Naive B cell (primary cell): ENCODE measurements at regions not wholly inside any gene's neighbourhood (a gene's known extent, or its start where the extent isn't known, plus 50 kb on each side); places are given as distances from the start of the nearest gene placed in this dataset.

Experiments used
- ATAC-seq, 2 donors: fragments of 150-1000 bp; cut with Tn5 transposase; 2 replicates each; pipeline ENCODE4 v1.10.0; 2021; ENCODE audit warnings: low read depth in 2 of 2, mild to moderate bottlenecking in 2 of 2, moderate library complexity in 2 of 2
- DNase-seq: peaks from one replicate; pipeline ENCODE4 v3.0.0; 2022
- H3K27ac Mint-ChIP-seq, 6 donors: one replicate each; pipeline ENCODE4 v1.8.0; 2020 to 2022; ENCODE audit warnings: mild to moderate bottlenecking in 6 of 6, mixed read lengths in 6 of 6, moderate library complexity in 5 of 6, inconsistent platforms in 2 of 6
- H3K27me3 Mint-ChIP-seq, 3 donors: one replicate each; pipeline ENCODE4 v1.8.0; 2021 to 2022; ENCODE audit warnings: mixed read lengths in 3 of 3, mild to moderate bottlenecking in 1 of 3
- H3K36me3 Mint-ChIP-seq, 2 donors: one replicate each; pipeline ENCODE4 v1.8.0; 2020 to 2022; ENCODE audit warnings: mixed read lengths in 2 of 2, inconsistent platforms in 1 of 2, mild to moderate bottlenecking in 1 of 2
- H3K4me1 Mint-ChIP-seq, 3 donors: one replicate each; pipeline ENCODE4 v1.8.0; 2020 to 2022; ENCODE audit warnings: mixed read lengths in 3 of 3, inconsistent platforms in 1 of 3, mild to moderate bottlenecking in 1 of 3, moderate library complexity in 1 of 3
- H3K4me3 Mint-ChIP-seq, 8 donors: one replicate each; pipeline ENCODE4 v1.8.0; 2020 to 2022; ENCODE audit warnings: mild to moderate bottlenecking in 8 of 8, mixed read lengths in 8 of 8, moderate library complexity in 8 of 8, inconsistent platforms in 2 of 8
- H3K9me3 Mint-ChIP-seq, 7 donors: one replicate each; pipeline ENCODE4 v1.8.0; 2020 to 2022; ENCODE audit warnings: mixed read lengths in 7 of 7, mild to moderate bottlenecking in 5 of 7, inconsistent platforms in 2 of 7, moderate library complexity in 1 of 7

- no peak for ATAC-seq
- Mint-ChIP-seq H3K9me3 (peaks cover 4 to 22% (median 6%) of the 10 kb centered on the region in 7 donors), H3K4me1 (no peaks in the 10 kb centered on the region), H3K4me3 (peak overlapping the region in 1 of 8 donors; percentile 8), H3K27ac (peak overlapping the region in 1 of 6 donors; percentile 64), H3K36me3 (peaks cover 0 to 9% of the 10 kb centered on the region in 2 donors), H3K27me3 (peaks cover 12 to 28% (median 24%) of the 10 kb centered on the region in 3 donors)
- DNase-seq, result no peak
These were observed 190.1 kb downstream of the UACA start for GRCh38 chr15:70573121-70573850.

DNA sequence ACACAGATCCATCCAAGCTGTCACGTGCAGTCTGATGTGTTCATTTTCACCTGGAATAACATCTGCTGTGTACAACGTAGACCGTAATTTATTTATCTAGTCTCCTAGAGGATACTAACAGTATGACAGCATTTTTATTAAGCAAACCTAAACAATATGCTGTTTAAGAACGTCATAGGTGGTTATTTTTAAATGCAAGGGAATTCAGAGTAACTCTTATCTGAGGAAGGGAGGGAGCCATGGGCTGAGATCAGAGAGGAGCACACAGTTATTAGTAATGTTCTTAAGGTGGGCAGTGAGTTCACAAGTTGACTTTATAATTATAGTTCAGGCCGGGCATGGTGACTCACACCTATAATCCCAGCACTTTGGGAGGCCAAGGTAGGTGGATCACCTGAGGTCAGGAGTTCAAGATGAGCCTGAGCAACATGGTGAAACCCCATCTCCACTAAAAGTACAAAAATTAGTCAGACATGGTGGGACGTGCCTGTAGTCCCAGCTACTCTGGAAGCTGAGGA, 193.6 kb downstream of the UACA start:
- H3K4me3 Mint-ChIP-seq, result no peak overlapping the region
- DNase-seq, result no peak
- H3K36me3 Mint-ChIP-seq, result peaks cover 0 to 9% of the 10 kb centered on the region in 2 donors
- H3K27ac Mint-ChIP-seq, result no peak overlapping the region
- H3K9me3 Mint-ChIP-seq, result peaks cover 4 to 16% (median 6%) of the 10 kb centered on the region in 7 donors
- no peaks in the 10 kb centered on the region for H3K4me1 Mint-ChIP-seq
- ATAC-seq, result no peak
- H3K27me3 Mint-ChIP-seq, result peaks cover 18 to 26% (median 21%) of the 10 kb centered on the region in 3 donors

DNA sequence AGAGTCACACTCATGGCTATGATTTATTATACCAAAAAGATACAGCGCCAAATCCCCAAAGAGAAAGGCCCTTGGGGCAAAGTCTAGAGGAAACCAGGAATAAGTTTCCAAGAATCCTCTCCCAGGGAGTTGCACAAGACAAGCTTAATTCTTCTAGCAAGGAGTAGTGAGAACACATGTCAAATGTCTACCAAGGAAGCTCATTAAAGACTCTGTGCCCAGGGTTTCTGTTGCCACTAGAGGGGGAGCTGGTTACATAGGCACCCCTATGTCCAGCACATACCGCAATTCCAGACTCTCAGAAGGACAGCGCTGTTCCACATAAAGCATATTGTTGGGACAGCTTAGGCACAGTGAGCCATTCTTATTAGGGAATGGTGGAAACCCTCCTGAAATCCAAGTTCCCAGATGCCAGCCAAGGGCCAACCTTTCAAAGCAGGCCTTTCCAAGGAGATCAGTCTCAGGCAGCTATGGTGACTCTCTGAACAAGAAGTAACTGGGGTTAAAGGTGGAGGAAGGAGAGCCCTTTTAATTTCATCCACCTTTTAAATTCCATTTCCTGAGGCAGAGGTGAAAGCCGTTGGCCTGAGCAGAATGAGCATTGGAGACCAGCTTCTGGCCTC, 194.2 kb downstream of the UACA start:
- ATAC-seq, result no peak
- H3K9me3 Mint-ChIP-seq, result peaks cover 2 to 10% (median 3%) of the 10 kb centered on the region in 7 donors
- peaks cover 0 to 4% of the 10 kb centered on the region in 2 donors for H3K36me3 Mint-ChIP-seq
- no peak overlapping the region for H3K4me3 Mint-ChIP-seq
- H3K4me1 Mint-ChIP-seq, result no peaks in the 10 kb centered on the region
- peaks cover 17 to 24% (median 22%) of the 10 kb centered on the region in 3 donors for H3K27me3 Mint-ChIP-seq
- no peak overlapping the region for H3K27ac Mint-ChIP-seq
- no peak for DNase-seq

DNA sequence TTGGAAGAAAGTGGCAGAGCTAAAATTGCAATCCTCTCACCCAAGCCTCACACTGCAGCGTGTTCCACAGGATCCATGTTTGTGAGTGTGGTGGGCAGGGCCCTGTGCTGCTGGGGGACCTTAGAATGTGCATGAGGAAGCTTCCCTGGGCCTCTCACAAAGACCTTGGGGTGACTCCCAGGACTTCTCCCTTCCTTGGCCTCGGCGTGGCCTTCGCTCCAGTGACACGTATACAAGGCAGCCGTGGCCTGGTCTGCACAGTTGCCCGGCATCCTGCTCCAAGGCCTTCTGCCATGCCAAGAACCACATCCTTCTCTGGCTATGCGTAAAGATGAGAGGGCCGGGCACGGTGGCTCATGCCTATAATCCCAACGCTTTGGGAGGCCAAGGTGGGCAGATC, 196.4 kb downstream of the UACA start:
- no peak overlapping the region for H3K27ac Mint-ChIP-seq
- peaks cover 19 to 26% (median 24%) of the 10 kb centered on the region in 3 donors for H3K27me3 Mint-ChIP-seq
- no peaks in the 10 kb centered on the region for H3K36me3 Mint-ChIP-seq
- ATAC-seq (no peak), DNase-seq (no peak)
- no peaks in the 10 kb centered on the region for H3K9me3 Mint-ChIP-seq
- no peak overlapping the region for H3K4me3 Mint-ChIP-seq
- H3K4me1 Mint-ChIP-seq, result peaks cover 0 to under 1% (median 0%) of the 10 kb centered on the region in 3 donors

- DNase-seq (no peak), ATAC-seq (no peak)
- no peak overlapping the region for H3K4me3 Mint-ChIP-seq
- no peaks in the 10 kb centered on the region for H3K9me3 Mint-ChIP-seq
- H3K4me1 Mint-ChIP-seq, result peaks cover 0 to 3% (median 0%) of the 10 kb centered on the region in 3 donors
- H3K36me3 Mint-ChIP-seq, result no peaks in the 10 kb centered on the region
- H3K27me3 Mint-ChIP-seq, result peaks cover 26 to 32% (median 28%) of the 10 kb centered on the region in 3 donors
- H3K27ac Mint-ChIP-seq, result peak overlapping the region in 1 of 6 donors; percentile 33
These were observed 197.1 kb downstream of the UACA start for GRCh38 chr15:70566047-70566835.

GRCh38 chr15:70563561-70564095, 199.7 kb downstream of the UACA start:
- DNase-seq (no peak), ATAC-seq (no peak)
- no peak overlapping the region for H3K4me3 Mint-ChIP-seq
- H3K27me3 Mint-ChIP-seq, result peaks cover 27 to 38% (median 29%) of the 10 kb centered on the region in 3 donors
- H3K9me3 Mint-ChIP-seq, result no peaks in the 10 kb centered on the region
- no peaks in the 10 kb centered on the region for H3K36me3 Mint-ChIP-seq
- peaks cover 0 to 3% (median 3%) of the 10 kb centered on the region in 3 donors for H3K4me1 Mint-ChIP-seq
- no peak overlapping the region for H3K27ac Mint-ChIP-seq

DNA sequence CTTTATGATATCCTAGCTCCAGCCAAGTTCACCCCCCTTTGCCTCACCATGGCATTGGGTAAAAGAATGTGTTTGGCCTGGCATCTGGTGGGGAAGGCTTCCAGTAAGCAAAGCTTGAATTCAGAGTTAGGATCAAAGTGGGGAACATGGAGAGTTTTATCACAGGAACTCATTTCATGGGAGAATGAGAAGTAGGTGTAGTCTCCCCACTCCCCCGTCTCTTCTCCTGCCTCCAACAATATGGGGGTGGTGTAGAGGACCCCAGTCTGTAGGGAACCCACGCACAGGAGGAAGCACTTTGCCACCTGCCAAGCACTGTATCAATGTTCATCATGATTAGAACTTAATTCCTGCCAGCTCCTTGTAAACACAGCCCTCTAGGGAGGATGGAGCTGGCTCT, 200.5 kb downstream of the UACA start:
- no peak overlapping the region for H3K27ac Mint-ChIP-seq
- H3K9me3 Mint-ChIP-seq, result no peaks in the 10 kb centered on the region
- peaks cover 27 to 38% (median 29%) of the 10 kb centered on the region in 3 donors for H3K27me3 Mint-ChIP-seq
- H3K36me3 Mint-ChIP-seq, result no peaks in the 10 kb centered on the region
- ATAC-seq (no peak), DNase-seq (no peak)
- no peak overlapping the region for H3K4me3 Mint-ChIP-seq
- H3K4me1 Mint-ChIP-seq, result peaks cover 0 to 3% (median 3%) of the 10 kb centered on the region in 3 donors

DNA sequence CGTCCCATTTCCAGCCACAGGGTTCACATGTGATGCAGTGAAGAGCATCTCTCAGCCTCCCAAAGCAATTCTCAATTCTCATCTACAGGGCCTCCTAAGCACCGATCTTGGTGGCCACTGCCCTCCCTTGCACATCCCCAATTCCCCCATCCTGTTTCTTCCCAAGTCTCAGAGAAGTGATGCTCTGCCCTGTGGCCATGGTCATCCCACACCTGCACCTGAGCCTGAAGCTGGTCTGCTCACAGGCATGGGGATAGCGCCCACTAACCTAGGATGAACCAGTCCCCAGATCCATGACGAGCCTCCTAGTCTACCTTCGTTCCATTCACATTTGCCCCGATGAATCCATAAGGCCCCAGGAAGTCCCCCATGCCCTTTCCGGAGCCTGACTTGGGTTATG, 201.5 kb downstream of the UACA start:
- H3K9me3 Mint-ChIP-seq, result no peaks in the 10 kb centered on the region
- H3K4me3 Mint-ChIP-seq, result no peak overlapping the region
- DNase-seq (no peak), ATAC-seq (no peak)
- H3K27me3 Mint-ChIP-seq, result peaks cover 27 to 38% (median 29%) of the 10 kb centered on the region in 3 donors
- no peak overlapping the region for H3K27ac Mint-ChIP-seq
- H3K4me1 Mint-ChIP-seq, result peaks cover 0 to 3% (median 3%) of the 10 kb centered on the region in 3 donors
- no peaks in the 10 kb centered on the region for H3K36me3 Mint-ChIP-seq

GRCh38 chr15:70560617-70561328, 202.6 kb downstream of the UACA start:
- no peak overlapping the region for H3K4me3 Mint-ChIP-seq

GRCh38 chr15:70559265-70560239, 203.8 kb downstream of the UACA start:
- Mint-ChIP-seq H3K9me3 (no peaks in the 10 kb centered on the region), H3K4me1 (peaks cover 0 to 3% (median 3%) of the 10 kb centered on the region in 3 donors), H3K4me3 (peak overlapping the region in 1 of 8 donors; percentile 76), H3K27me3 (peaks cover 20 to 25% (median 25%) of the 10 kb centered on the region in 3 donors), H3K36me3 (no peaks in the 10 kb centered on the region), H3K27ac (no peak overlapping the region)
- no peak for DNase-seq
- peak; percentile 54 to 63 for ATAC-seq

More at GRCh38 chr15:70560617-70561328, 202.6 kb downstream of the UACA start:
- no peak for DNase-seq
- ATAC-seq, result no peak
- no peaks in the 10 kb centered on the region for H3K36me3 Mint-ChIP-seq
- no peak overlapping the region for H3K27ac Mint-ChIP-seq
- H3K9me3 Mint-ChIP-seq, result no peaks in the 10 kb centered on the region
- peaks cover 25 to 33% (median 27%) of the 10 kb centered on the region in 3 donors for H3K27me3 Mint-ChIP-seq
- peaks cover 0 to 3% (median 3%) of the 10 kb centered on the region in 3 donors for H3K4me1 Mint-ChIP-seq

GRCh38 chr15:70558406-70559264, 204.7 kb downstream of the UACA start:
- Mint-ChIP-seq H3K4me1 (peaks cover 0 to 3% (median 3%) of the 10 kb centered on the region in 3 donors), H3K27ac (no peak overlapping the region), H3K9me3 (no peaks in the 10 kb centered on the region), H3K4me3 (no peak overlapping the region), H3K27me3 (peaks cover 19 to 23% (median 20%) of the 10 kb centered on the region in 3 donors), H3K36me3 (no peaks in the 10 kb centered on the region)
- DNase-seq (no peak), ATAC-seq (no peak)
